HUDEP-2 (cell line): ENCODE measurements at regions not wholly inside any gene's neighbourhood (a gene's known extent, or its start where the extent isn't known, plus 50 kb on each side); places are given as distances from the start of the nearest gene placed in this dataset.

Experiments used
- DNase-seq, 76 experiments: peaks; one replicate each; lab custom pipeline; 2025; ENCODE audit not compliant: unreplicated experiment in 76 of 76; lab: John Stamatoyannopoulos, UW

- DNase-seq, result no peak
Observed at GRCh38 chr6:167049275-167049674, 50.1 kb downstream of the CEP43 start.

- DNase-seq, result no peak
Observed at GRCh38 chr6:167050903-167051302, 51.7 kb downstream of the CEP43 start.

- no peak for DNase-seq
Observed at GRCh38 chr6:167053895-167054530, 54.8 kb downstream of the CEP43 start.

- no peak for DNase-seq
Observed at GRCh38 chr6:167054987-167055386, 55.8 kb downstream of the CEP43 start.

DNA sequence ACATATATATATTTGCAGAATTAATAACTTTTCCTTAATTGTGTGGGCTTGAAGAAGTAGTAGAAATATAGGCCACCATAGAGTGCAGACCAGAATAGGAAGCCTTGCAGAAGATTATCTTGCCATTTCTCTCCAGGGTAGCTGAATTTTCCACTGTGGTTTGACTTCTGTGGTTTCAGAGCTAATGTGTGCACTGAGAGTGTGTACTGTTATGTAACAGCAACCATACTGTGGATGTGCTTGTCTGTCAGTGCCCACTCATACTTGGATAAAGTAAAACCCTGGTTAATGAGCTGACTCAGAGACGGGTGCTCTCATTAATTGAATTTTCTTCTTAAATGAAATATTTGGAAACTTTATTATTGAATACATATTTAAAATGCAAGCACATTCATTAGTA lies 57.2 kb downstream of the CEP43 start:
- DNase-seq, result peak in 4 of 76 experiments; percentile 12 to 49 (median 16)

- no peak for DNase-seq
Observed at GRCh38 chr6:167058261-167058660, 59.1 kb downstream of the CEP43 start.
